HepG2 (cell line): ENCODE measurements at regions not wholly inside any gene's neighbourhood (a gene's known extent, or its start where the extent isn't known, plus 50 kb on each side); places are given as distances from the start of the nearest gene placed in this dataset.
"Not testable (repeated sequence)": the region's sequence is repeated elsewhere in the genome, so short reads cannot be mapped to it uniquely, and the experiment has no call there.

Source experiments
- ATAC-seq: fragments of 200-7000 bp; cut with Tn5 transposase; 3 replicates; pipeline ENCODE4 v1.9.1; 2020; ENCODE audit warnings: mild to moderate bottlenecking, moderate library complexity
- BruUV-seq: library from RNA; stranded (reverse); fragments of 400-500 nt; replicated peaks from 2 replicates; lab custom pipeline; 2021; lab: Mats Ljungman, UMichigan
- CTCF ChIA-PET: fragments of 300-600 bp; formaldehyde crosslinking; extraction: SDS; loops from one replicate; lab custom pipeline; 2021; ENCODE audit warnings: low total read pairs, inconsistent platforms, low intra/inter-chr PET ratio; lab: Yijun Ruan, JAX
- POLR2A ChIA-PET: fragments of 350-600 bp; sonication (Branson Sonifier 250); formaldehyde crosslinking; loops from one replicate; lab custom pipeline; 2020; ENCODE audit warnings: antibody characterized with exemption, inconsistent platforms; lab: Yijun Ruan, JAX
- DNase-seq: peaks from one replicate; pipeline ENCODE4 v3.0.0-alpha.2; 2015; ENCODE audit warnings: low spot score
- FAIRE-seq: peaks from 3 replicates; lab custom pipeline; 2011; peaks lifted over from hg19 to GRCh38; lab: Jason Lieb, UNC
- H2AFZ ChIP-seq: one replicate; pipeline ENCODE4 v1.6.1; 2011; ENCODE audit warnings: low read length, inconsistent platforms
- H3K27ac ChIP-seq: fragments of 300-600 bp; 3 replicates; pipeline ENCODE4 v1.8.0; 2011; ENCODE audit warnings: mixed run types, mild to moderate bottlenecking, mixed read lengths, low read length, inconsistent platforms; ENCODE audit not compliant: insufficient read depth; ENCODE audit errors: extremely low read length
- H3K27me3 ChIP-seq, 2 experiments: fragments of 200-600 bp in 1 of 2; 2 replicates in 1 of 2; 3 replicates in 1 of 2; pipeline versions ENCODE4 v1.6.0 to v1.8.0; 2011; ENCODE audit warnings: low read length in 2 of 2, mild to moderate bottlenecking in 2 of 2, moderate library complexity in 2 of 2, inconsistent platforms in 1 of 2; ENCODE audit not compliant: insufficient read depth in 2 of 2, control insufficient read depth in 1 of 2
- H3K36me3 ChIP-seq, 2 experiments: fragments of 200-600 bp in 1 of 2; replicated peaks in 1 of 2; 2 replicates in 1 of 2; 3 replicates in 1 of 2; pipeline versions ENCODE4 v1.5.1 to v1.8.0; 2011; ENCODE audit warnings: low read length in 2 of 2, inconsistent platforms in 1 of 2; ENCODE audit not compliant: insufficient read depth in 2 of 2, control insufficient read depth in 1 of 2
- H3K4me1 ChIP-seq: 2 replicates; pipeline ENCODE4 v1.5.1; 2012; ENCODE audit warnings: low read length, inconsistent platforms; ENCODE audit not compliant: insufficient read depth
- H3K4me2 ChIP-seq: 2 replicates; pipeline ENCODE4 v1.6.0; 2011; ENCODE audit warnings: low read depth, low read length, inconsistent platforms
- H3K4me3 ChIP-seq, 3 experiments: fragments of 200-600 bp in 1 of 3; sonication (generic), shearing (Covaris generic) in 1 of 3; replicated peaks in 1 of 3; 2 replicates each; pipeline ENCODE4 v1.5.1; 2011 to 2016; ENCODE audit warnings: low read length in 3 of 3, inconsistent platforms in 2 of 3, low read depth in 2 of 3, mild to moderate bottlenecking in 2 of 3, control low read depth in 1 of 3, mixed read lengths in 1 of 3; ENCODE audit not compliant: insufficient read depth in 1 of 3
- H3K79me2 ChIP-seq: one replicate; pipeline ENCODE4 v1.6.1; 2011; ENCODE audit warnings: low read length, inconsistent platforms; ENCODE audit not compliant: insufficient read depth
- H3K9ac ChIP-seq: 2 replicates; pipeline ENCODE4 v1.6.0; 2011; ENCODE audit warnings: mild to moderate bottlenecking, low read depth, low read length, inconsistent platforms; ENCODE audit not compliant: insufficient read depth
- H3K9me3 ChIP-seq: 2 replicates; pipeline ENCODE4 v1.5.1; 2012; ENCODE audit warnings: mild to moderate bottlenecking, low read length
- H4K20me1 ChIP-seq: 2 replicates; pipeline ENCODE4 v1.6.0; 2011; ENCODE audit warnings: inconsistent platforms, mild to moderate bottlenecking, low read length, moderate library complexity; ENCODE audit not compliant: insufficient read depth
- DNMT3B ChIP-seq: conservative IDR thresholded peaks from 2 replicates; pipeline ENCODE4 v1.6.1; 2016; ENCODE audit warnings: missing biosample characterization, control low read depth
- EED ChIP-seq: sonication (generic); formaldehyde crosslinking; IDR thresholded peaks from 2 replicates; pipeline ENCODE4 v1.5.0; 2020; ENCODE audit warnings: mild to moderate bottlenecking, missing genetic modification reagents
- HNRNPK ChIP-seq: fragments of 200-400 bp; formaldehyde crosslinking; IDR thresholded peaks from 2 replicates; pipeline ENCODE4 v1.6.1; 2018; ENCODE audit warnings: low read length, low read depth, moderate library complexity, mild to moderate bottlenecking; ENCODE audit not compliant: poor library complexity, severe bottlenecking
- KDM1A ChIP-seq: IDR thresholded peaks from 2 replicates; pipeline ENCODE4 v1.6.1; 2016; ENCODE audit warnings: missing compliant biosample characterization
- MTF1 ChIP-seq: sonication (generic); formaldehyde crosslinking; IDR thresholded peaks from 2 replicates; pipeline ENCODE4 v1.5.0; 2020; ENCODE audit warnings: missing genetic modification reagents
- NBN ChIP-seq: fragments of 450-650 bp; conservative IDR thresholded peaks from 2 replicates; pipeline ENCODE4 v1.6.1; 2017
- NFYB ChIP-seq: sonication (generic); formaldehyde crosslinking; IDR thresholded peaks from 2 replicates; pipeline ENCODE4 v1.4.0; 2020; ENCODE audit warnings: missing genetic modification reagents
- ZNF383 ChIP-seq: sonication (generic); formaldehyde crosslinking; IDR thresholded peaks from 2 replicates; pipeline ENCODE4 v1.4.0; 2020; ENCODE audit warnings: missing genetic modification reagents, mild to moderate bottlenecking, borderline replicate concordance
- ZNF552 ChIP-seq: sonication (generic); formaldehyde crosslinking; IDR thresholded peaks from 2 replicates; pipeline ENCODE4 v1.9.0; 2022; ENCODE audit warnings: missing genetic modification reagents, mild to moderate bottlenecking, borderline replicate concordance
- ZNF563 ChIP-seq: sonication (generic); formaldehyde crosslinking; IDR thresholded peaks from 2 replicates; pipeline ENCODE4 v1.8.0; 2022; ENCODE audit warnings: mild to moderate bottlenecking, moderate library complexity, missing genetic modification reagents
- ZNF772 ChIP-seq: sonication (generic); formaldehyde crosslinking; IDR thresholded peaks from 2 replicates; pipeline ENCODE4 v1.5.0; 2020; ENCODE audit warnings: mild to moderate bottlenecking, missing genetic modification reagents
- ZNF878 ChIP-seq: sonication (generic); formaldehyde crosslinking; IDR thresholded peaks from 2 replicates; pipeline ENCODE4 v1.8.1; 2023; ENCODE audit warnings: mild to moderate bottlenecking, missing genetic modification reagents, moderate library complexity
- ZSCAN22 ChIP-seq: sonication (generic); formaldehyde crosslinking; IDR thresholded peaks from 2 replicates; pipeline ENCODE4 v1.4.0; 2020; ENCODE audit warnings: mild to moderate bottlenecking, missing genetic modification reagents
- WGBS: methylation state at CpG from one replicate; pipeline ENCODE4 v1.1.6; 2017; ENCODE audit warnings: low lambda C conversion rate; 5-methylcytosine and 5-hydroxymethylcytosine counted together
- in situ Hi-C: cut with HindIII; loops from 2 replicates; pipeline ENCODE4 v1.10.0; 2017; ENCODE audit warnings: low pct_unique_long_range_greater_than_20kb; ENCODE audit not compliant: extremely low pct_ligation_motif_present
- intact Hi-C: fragments of 100-400 bp; cut with micrococcal nuclease; formaldehyde crosslinking; loops from one replicate; pipeline ENCODE4 v1.10.0; 2022; ENCODE audit not compliant: unreplicated experiment
- TF ChIP-seq, protein P1 (sequence below): sonication (generic); formaldehyde crosslinking; IDR thresholded peaks from 2 replicates; pipeline ENCODE4 v1.4.0; 2020; ENCODE audit warnings: missing genetic modification reagents, mild to moderate bottlenecking, borderline replicate concordance

DNA sequence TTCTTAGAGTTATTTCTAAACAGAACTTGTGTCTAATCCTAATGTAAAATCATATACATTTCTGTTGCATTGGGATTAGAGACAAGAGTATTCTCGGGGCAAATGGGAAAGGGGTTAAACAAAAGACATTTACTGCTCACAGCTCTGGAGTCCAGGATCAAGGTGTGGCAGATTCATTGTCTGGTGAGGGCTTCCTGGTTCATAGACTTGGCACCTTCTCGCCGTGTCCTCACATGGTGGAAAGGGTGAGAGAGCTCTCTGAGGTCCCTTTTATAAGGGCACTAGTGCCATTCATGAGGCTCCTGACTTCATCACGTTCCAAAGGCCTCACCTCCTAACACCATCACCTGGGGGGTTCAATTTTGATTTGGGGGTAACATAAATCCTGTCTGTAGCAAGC lies 90.3 kb upstream of the PRKX start:
- intact Hi-C loops (no loop called here), in situ Hi-C loops (loop anchor here (25.0 kb wide), 2 partner anchors 134 to 141 kb away; no protein-coding TSS in a partner anchor)
- H3K4me2 ChIP-seq, result no peak overlapping the region
- no TSS peak for BruUV-seq
- H3K4me3 ChIP-seq, result no peak overlapping the region
- FAIRE-seq, result no peak
- no peaks in the 10 kb centered on the region for H3K9me3 ChIP-seq
- WGBS, result 0% methylated on average over 1 of the region's 4 CpGs
- TF ChIP-seq ZNF772 (CRISPR knock-in tag) (no peak), ZNF878 (CRISPR knock-in tag) (no peak), ZNF552 (no peak)
- TF ChIP-seq, all 625 proteins: peak for 0
- Histone ChIP-seq H2AFZ (no peak overlapping the region), H3K36me3 (no peaks in the 10 kb centered on the region), H3K4me1 (no peaks in the 10 kb centered on the region), H4K20me1 (no peaks in the 10 kb centered on the region), H3K27ac (no peak overlapping the region), H3K9ac (no peak overlapping the region), H3K79me2 (no peaks in the 10 kb centered on the region), H3K27me3 (0 out of 5 replicates have a peak, but pooled peaks cover 0 to 3% of the 10 kb centered on the region in 2 experiments)
- ChIA-PET CTCF (no interaction called here), POLR2A (no interaction called here)
- ATAC-seq, result no peak
- DNase-seq, result no peak

DNA sequence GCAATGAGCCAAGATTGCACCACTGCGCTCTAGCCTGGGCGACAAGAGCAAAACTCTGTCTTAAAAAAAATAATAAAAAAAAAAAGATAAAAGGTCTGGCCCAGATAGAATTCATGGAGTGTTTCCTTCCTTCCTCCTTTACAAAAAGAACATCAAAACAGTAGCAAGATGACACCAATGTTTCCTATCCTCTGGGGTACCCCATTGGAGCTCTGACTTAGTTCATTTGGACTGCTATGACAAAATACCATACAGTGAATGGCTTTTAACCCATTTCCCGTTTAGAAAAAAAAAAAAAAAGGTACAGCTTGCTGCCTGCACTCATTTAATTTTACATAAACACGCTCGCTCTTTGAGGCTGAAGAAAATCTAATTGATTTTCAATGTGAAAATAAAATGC lies 89.9 kb upstream of the PRKX start:
- H3K9me3 ChIP-seq, result no peaks in the 10 kb centered on the region
- no peak for FAIRE-seq
- CTCF ChIA-PET, result no interaction called here

DNA sequence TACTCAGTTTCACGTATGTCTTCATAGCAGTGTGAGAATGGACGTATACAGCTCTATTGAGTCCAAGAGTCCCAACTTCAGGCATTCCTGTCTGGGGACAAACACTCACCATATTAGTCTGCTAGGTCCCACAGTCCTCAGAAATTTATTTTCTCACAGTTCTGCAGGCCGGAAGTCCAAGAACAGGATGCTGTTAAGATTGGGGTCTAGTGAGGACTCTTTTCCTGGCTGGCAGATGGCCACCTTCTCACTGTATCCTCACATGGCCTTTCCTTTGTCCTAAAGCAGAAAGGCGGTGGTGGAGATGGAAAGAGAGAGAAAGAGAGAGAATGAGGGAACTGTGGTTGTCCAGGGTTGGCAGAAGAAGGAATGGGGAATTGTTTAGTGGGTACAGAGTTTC lies 82.0 kb upstream of the PRKX start:
- H3K9ac ChIP-seq, FAIRE-seq, H3K9me3 ChIP-seq, POLR2A ChIA-PET, H2AFZ ChIP-seq, H3K27ac ChIP-seq, in situ Hi-C loops, H3K79me2 ChIP-seq, H3K36me3 ChIP-seq, H4K20me1 ChIP-seq, DNase-seq, H3K27me3 ChIP-seq, intact Hi-C loops, H3K4me2 ChIP-seq, CTCF ChIA-PET, BruUV-seq, H3K4me1 ChIP-seq, ATAC-seq, H3K4me3 ChIP-seq: not testable (repeated sequence)
- WGBS, result 3% methylated on average over 4 of the region's 4 CpGs

More for the DNA sequence above, 89.9 kb upstream of the PRKX start:
- no TSS peak for BruUV-seq
- H4K20me1 ChIP-seq, result no peaks in the 10 kb centered on the region
- no peaks in the 10 kb centered on the region for H3K4me1 ChIP-seq
- H3K4me2 ChIP-seq, result no peak overlapping the region
- no peak for TF ChIP-seq NFYB (CRISPR knock-in tag)
- TF ChIP-seq, protein P1, sequence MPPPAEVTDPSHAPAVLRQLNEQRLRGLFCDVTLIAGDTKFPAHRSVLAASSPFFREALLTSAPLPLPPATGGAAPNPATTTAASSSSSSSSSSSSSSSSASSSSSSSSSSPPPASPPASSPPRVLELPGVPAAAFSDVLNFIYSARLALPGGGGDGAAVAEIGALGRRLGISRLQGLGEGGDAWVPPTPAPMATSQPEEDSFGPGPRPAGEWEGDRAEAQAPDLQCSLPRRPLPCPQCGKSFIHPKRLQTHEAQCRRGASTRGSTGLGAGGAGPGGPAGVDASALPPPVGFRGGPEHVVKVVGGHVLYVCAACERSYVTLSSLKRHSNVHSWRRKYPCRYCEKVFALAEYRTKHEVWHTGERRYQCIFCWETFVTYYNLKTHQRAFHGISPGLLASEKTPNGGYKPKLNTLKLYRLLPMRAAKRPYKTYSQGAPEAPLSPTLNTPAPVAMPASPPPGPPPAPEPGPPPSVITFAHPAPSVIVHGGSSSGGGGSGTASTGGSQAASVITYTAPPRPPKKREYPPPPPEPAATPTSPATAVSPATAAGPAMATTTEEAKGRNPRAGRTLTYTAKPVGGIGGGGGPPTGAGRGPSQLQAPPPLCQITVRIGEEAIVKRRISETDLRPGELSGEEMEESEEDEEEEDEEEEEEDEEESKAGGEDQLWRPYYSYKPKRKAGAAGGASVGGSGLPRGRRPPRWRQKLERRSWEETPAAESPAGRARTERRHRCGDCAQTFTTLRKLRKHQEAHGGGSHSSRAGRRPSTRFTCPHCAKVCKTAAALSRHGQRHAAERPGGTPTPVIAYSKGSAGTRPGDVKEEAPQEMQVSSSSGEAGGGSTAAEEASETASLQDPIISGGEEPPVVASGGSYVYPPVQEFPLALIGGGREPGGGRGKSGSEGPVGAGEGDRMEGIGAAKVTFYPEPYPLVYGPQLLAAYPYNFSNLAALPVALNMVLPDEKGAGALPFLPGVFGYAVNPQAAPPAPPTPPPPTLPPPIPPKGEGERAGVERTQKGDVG (CRISPR knock-in tag), result no peak
- no peak for TF ChIP-seq DNMT3B
- no peak for TF ChIP-seq ZNF563 (CRISPR knock-in tag)
- no peak for TF ChIP-seq EED (CRISPR knock-in tag)
- no peak for TF ChIP-seq MTF1 (CRISPR knock-in tag)
- TF ChIP-seq KDM1A, result no peak
- TF ChIP-seq ZSCAN22 (CRISPR knock-in tag), result no peak
- TF ChIP-seq ZNF383, result no peak
- no peak for TF ChIP-seq HNRNPK
- no peak for TF ChIP-seq NBN
- no peak overlapping the region for H3K9ac ChIP-seq
- POLR2A ChIA-PET, result no interaction called here
- H3K79me2 ChIP-seq, result no peaks in the 10 kb centered on the region
- H3K27ac ChIP-seq, result no peak overlapping the region
- DNase-seq (no peak), ATAC-seq (no peak)
- H3K27me3 ChIP-seq, result 0 out of 5 replicates have a peak, but pooled peaks cover 0 to 3% of the 10 kb centered on the region in 2 experiments
- in situ Hi-C loops, result loop anchor here (25.0 kb wide), 2 partner anchors 134 to 141 kb away; no protein-coding TSS in a partner anchor
- H3K36me3 ChIP-seq, result no peaks in the 10 kb centered on the region
- intact Hi-C loops, result no loop called here
- H2AFZ ChIP-seq, result no peak overlapping the region
- no peak overlapping the region for H3K4me3 ChIP-seq
- 41% methylated on average over 5 of the region's 5 CpGs for WGBS
